HG02840 (cell line): ENCODE measurements at regions not wholly inside any gene's neighbourhood (a gene's known extent, or its start where the extent isn't known, plus 50 kb on each side); places are given as distances from the start of the nearest gene placed in this dataset.

ENCODE experiments used
- ATAC-seq: cut with Tn5 transposase; IDR thresholded peaks from one replicate; pipeline ENCODE4 v1.9.1; 2021; ENCODE audit warnings: mild to moderate bottlenecking, moderate library complexity, moderate number of reproducible peaks; ENCODE audit not compliant: unreplicated experiment, low FRiP score

GRCh38 chr11:36931139-36931538 lies 333.1 kb upstream of the RAG2 start:
- no peak for ATAC-seq

- no peak for ATAC-seq
These were observed 332.2 kb upstream of the RAG2 start for GRCh38 chr11:36930256-36930655.

GRCh38 chr11:36929401-36929800 lies 331.4 kb upstream of the RAG2 start:
- no peak for ATAC-seq

- no peak for ATAC-seq
These were observed 330.6 kb upstream of the RAG2 start for GRCh38 chr11:36928621-36929020.

DNA sequence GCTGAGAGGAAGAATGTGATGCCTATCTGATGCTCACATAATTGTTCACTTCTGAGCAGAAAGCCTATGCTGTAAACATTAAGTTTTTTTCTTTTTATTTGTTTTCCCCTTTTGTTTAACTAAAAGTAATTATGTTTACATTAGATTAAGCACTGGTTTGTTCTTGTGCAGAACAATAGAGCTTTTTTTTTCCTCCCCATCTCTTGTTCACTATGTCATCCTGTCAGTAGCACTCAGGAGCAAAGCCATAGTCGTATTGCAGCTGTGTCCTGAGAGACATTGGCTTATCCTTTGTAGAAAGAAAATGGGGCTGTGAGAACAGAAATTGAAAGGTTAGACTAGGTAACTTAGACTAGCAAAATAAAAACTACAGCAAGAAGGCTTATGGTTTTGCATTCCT lies 301.8 kb upstream of the RAG2 start:
- ATAC-seq = no peak

- no peak for ATAC-seq
These were observed 292.8 kb upstream of the RAG2 start for GRCh38 chr11:36890841-36891240.

DNA sequence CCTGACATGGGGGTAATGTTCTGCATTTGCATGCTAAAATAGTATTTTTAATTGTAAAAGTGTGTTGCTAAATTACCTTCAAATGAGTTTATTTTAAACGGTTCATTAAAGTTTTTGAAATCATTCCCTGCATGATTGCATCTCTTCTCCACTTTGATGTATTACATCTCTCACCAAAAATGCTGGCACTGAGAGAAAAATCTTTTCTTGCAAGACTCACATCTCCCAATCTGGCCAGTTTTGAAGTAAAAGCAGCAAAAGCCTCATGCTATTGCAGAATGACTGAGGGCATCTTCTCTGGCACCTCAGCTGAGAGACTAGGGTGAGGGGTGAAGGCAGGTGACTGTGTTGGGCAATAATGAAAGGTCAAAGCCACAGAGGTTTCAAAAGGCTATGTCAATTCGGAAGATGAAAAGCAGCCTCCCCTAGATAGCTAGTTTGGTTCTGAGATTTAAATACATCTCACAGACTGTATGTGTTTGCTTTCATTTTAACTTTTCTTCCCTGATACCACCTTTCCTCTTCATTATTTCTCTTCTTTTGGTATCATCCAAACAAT lies 292.2 kb upstream of the RAG2 start:
- no peak for ATAC-seq

- ATAC-seq = no peak
These were observed 287.1 kb upstream of the RAG2 start for GRCh38 chr11:36885154-36885553.

DNA sequence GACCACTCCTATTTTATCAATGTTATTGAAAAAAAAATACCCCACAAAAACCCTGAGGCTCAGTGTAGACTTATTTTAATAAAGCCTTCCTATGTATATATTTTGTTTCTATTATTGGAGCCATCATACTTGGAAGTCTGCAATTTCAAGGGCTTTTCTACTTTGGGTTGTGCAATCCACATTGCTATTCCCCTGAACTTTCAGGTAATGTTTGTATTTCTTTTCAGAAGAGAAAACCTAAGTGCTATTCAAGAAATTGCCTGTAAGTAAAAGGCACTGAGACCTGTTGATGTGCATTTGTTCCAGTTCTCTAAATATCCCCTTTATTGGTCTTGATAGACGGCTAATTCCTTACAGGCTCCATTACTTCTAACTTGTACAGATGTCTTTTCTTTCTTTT lies 280.7 kb upstream of the RAG2 start:
- ATAC-seq = no peak

DNA sequence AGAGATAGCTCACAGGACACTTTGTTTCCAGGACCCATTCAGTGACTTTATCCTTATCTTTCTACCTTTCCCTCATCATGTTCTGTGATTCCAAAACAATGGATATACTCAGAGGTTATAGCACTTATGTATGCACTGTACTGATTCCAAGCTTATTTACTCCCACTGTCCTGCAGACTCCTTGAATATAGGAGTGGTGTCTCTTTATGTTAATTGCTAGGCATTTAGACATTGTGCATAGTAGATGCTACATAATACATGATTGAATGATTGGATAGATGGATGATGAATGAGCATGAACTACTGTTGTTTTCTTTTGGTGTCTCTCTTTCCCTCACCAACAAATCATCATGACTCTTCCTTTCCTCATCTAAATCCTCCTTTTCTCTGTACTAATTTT lies 279.1 kb upstream of the RAG2 start:
- no peak for ATAC-seq

DNA sequence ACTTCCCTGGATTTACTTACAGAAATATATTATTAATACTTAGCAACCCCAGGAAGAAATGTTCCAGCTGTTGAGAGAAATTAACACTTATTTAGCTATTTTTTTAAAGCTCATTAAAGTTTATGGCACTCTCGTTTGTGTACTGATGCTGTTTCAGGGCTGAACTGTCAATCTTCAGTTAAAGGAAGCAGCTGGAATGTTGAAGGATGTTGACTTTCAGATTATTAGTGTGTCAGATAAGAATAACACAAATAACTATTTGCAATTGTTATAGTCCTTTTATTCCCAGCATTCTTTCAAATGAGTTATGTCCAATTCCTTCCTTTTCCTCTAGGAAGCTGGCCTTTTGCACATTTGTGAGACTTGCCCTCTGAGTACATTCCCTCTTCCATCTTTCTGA lies 278.2 kb upstream of the RAG2 start:
- no peak for ATAC-seq

DNA sequence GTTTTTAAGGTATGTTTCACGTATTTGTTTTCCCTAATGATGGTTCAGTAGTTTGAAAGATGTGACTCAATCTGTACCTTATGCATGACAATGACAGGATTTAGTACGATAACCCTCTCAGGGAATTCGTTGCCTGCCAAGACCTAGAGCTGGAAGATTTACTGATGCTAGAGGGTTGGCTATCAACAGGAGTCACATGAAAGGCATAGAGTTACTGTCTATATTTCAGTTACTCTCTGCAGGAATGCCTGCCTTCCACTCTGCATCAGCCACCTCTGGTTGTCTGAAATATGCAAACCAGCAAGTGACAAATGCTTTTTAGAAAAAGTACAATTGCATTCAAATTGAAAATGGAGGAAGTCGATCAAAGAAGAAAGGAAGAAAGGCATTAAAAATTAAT lies 276.3 kb upstream of the RAG2 start:
- no peak for ATAC-seq

DNA sequence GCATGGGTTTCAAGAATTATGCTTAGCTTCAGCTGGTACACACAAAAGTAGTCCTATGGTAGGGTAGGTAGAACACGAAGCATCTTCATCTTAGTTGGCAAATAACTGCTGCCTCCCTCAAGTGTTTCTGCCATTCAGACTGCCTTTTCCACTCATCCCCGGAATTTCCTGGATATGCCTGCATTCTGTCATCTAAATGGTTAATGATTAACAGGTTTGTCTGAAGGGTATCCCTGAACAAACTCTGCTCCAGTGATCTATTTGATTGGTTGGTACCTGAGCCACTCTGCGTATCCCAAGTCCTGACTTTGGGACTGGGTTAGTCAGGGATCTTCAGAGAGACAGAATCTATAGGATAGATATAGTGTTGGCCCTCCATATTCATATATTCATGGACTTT lies 272.3 kb upstream of the RAG2 start:
- no peak for ATAC-seq

- no peak for ATAC-seq
These were observed 270.3 kb upstream of the RAG2 start for GRCh38 chr11:36868380-36868779.

GRCh38 chr11:36865846-36866245 lies 267.8 kb upstream of the RAG2 start:
- ATAC-seq = no peak

GRCh38 chr11:36854875-36855274 lies 256.8 kb upstream of the RAG2 start:
- no peak for ATAC-seq

GRCh38 chr11:36848660-36849059 lies 250.6 kb upstream of the RAG2 start:
- no peak for ATAC-seq

DNA sequence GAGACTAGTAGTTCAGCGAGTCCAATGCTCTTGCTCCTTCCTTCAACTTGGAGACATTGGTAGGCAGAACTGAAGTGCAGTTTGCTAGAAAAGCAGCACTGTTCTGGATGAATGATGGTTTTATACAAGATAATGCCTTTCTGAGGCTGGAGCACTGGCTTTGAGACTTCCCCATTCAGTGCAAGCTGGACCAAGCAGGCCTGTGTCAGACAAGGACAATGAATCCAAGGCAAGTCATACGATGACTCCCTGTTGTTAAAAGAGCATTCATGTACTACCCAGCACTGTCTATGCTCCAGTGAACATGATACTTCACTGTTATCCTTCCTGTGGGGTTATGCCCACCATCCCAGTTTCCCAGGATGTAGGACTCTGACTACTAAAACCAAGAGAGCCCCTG lies 242.3 kb upstream of the RAG2 start:
- no peak for ATAC-seq

- no peak for ATAC-seq
These were observed 239.9 kb upstream of the RAG2 start for GRCh38 chr11:36837831-36838437.

- ATAC-seq = no peak
These were observed 227.2 kb upstream of the RAG2 start for GRCh38 chr11:36825251-36825650.

DNA sequence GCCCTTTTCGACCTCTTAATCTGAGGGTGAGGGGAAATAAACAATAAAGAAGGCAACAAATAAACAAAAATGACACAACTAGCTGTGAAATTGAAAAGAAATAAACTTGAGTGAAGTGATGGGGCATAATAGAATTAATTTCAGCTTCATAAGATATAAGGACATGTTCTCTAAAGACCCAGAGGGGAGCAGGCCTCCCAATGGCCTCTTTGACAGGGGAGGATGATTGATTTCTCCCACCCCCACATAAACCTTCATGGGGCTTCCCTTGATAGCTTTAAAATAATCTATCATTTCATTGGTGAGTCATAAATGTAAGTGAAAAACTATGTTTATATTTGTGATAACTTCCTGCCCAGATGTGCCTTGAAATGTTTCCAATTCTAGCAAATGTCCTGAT lies 226.3 kb upstream of the RAG2 start:
- ATAC-seq = no peak

GRCh38 chr11:36822829-36823228 lies 224.8 kb upstream of the RAG2 start:
- no peak for ATAC-seq

DNA sequence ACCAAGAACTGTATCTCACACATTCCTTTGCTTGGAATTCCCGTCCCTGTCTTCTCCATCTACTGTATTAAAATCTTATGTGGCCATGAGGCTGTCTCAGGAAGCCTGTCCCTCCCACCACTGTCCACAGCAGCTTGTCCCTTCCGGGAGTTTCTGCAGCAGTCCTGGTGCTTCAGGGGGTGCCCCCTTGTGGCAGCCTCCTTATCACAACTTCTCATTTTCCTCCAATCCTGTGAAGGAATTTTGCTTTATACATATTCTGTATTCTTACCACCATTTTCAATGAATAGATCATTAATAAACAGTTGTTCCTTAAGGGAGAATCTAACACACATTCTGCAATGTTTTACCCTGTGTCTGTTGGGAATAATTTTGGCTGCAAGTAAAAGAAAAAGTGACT lies 220.4 kb upstream of the RAG2 start:
- ATAC-seq = no peak
